ENCODE measurements at regions not wholly inside any gene's neighbourhood (a gene's known extent, or its start where the extent isn't known, plus 50 kb on each side); places are given as distances from the start of the nearest gene placed in this dataset.

- TF ChIP-seq CTCF (IDR thresholded peaks at IDR 0.05), result no peak
- no peak for TF ChIP-seq EP300 (IDR thresholded peaks at IDR 0.05)
- TF ChIP-seq POLR2AphosphoS5 (IDR thresholded peaks at IDR 0.05), result no peak
- no peak for TF ChIP-seq POLR2A (IDR thresholded peaks at IDR 0.05)
These were observed 157.8 kb upstream of the LRRC7 start for GRCh38 chr1:69409731-69410456.

Data from sigmoid colon (tissue), 4 donors.